IPS-18a (cell line): ENCODE measurements at regions not wholly inside any gene's neighbourhood (a gene's known extent, or its start where the extent isn't known, plus 50 kb on each side); places are given as distances from the start of the nearest gene placed in this dataset.
"Not testable (repeated sequence)": the region's sequence is repeated elsewhere in the genome, so short reads cannot be mapped to it uniquely, and the experiment has no call there.

Source experiments
- H3K27ac ChIP-seq: one replicate; pipeline ENCODE4 v1.5.1; 2013; ENCODE audit warnings: low read length
- H3K27me3 ChIP-seq: one replicate; pipeline ENCODE4 v1.6.1; 2013; ENCODE audit warnings: mild to moderate bottlenecking, low read length; ENCODE audit not compliant: control insufficient read depth, insufficient read depth
- H3K36me3 ChIP-seq: one replicate; pipeline ENCODE4 v1.6.1; 2013; ENCODE audit warnings: low read depth, low read length; ENCODE audit not compliant: control insufficient read depth
- H3K4me1 ChIP-seq: one replicate; pipeline ENCODE4 v1.6.1; 2013; ENCODE audit warnings: low read depth, low read length; ENCODE audit not compliant: control insufficient read depth
- H3K4me3 ChIP-seq: one replicate; pipeline ENCODE4 v1.5.1; 2013; ENCODE audit warnings: low read length
- H3K9ac ChIP-seq: one replicate; pipeline ENCODE4 v1.6.1; 2013; ENCODE audit warnings: mild to moderate bottlenecking, low read length, moderate library complexity
- H3K9me3 ChIP-seq: one replicate; pipeline ENCODE4 v1.6.1; 2013; ENCODE audit warnings: low read depth, low read length; ENCODE audit not compliant: control insufficient read depth

DNA sequence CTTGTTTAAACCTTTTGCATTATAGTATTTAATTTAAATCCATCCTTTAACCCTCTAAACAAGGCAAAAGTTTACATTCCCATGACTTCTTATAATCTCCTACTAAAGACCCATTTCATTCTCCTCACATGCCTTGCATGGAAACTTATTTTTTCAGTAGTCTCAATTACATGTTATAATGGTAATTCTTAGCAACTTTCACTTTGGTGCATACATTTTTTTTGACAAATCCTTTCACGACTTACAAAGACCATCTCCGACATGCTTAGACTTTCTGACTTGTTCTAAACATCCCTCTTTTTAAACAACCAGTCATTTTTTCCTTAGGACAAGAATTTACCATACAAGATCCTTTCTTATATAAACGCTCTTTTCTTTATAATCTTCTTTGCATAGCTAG lies 615.4 kb upstream of the GBE1 start:
- H3K4me3 ChIP-seq: no peak overlapping the region
- H3K9me3 ChIP-seq: peaks cover 40% of the 10 kb centered on the region
- H3K4me1 ChIP-seq: no peaks in the 10 kb centered on the region
- no peak overlapping the region for H3K27ac ChIP-seq
- no peaks in the 10 kb centered on the region for H3K36me3 ChIP-seq
- H3K27me3 ChIP-seq: no peaks in the 10 kb centered on the region
- no peak overlapping the region for H3K9ac ChIP-seq

- H3K36me3 ChIP-seq, H3K4me1 ChIP-seq, H3K27me3 ChIP-seq, H3K9ac ChIP-seq, H3K27ac ChIP-seq, H3K4me3 ChIP-seq: not testable (repeated sequence)
- H3K9me3 ChIP-seq: peaks cover 32% of the 10 kb centered on the region
Observed at GRCh38 chr3:82373833-82374232, 612.4 kb upstream of the GBE1 start.

GRCh38 chr3:82364827-82365226 lies 603.4 kb upstream of the GBE1 start:
- peaks cover 10% of the 10 kb centered on the region for H3K4me1 ChIP-seq
- no peak overlapping the region for H3K4me3 ChIP-seq
- no peaks in the 10 kb centered on the region for H3K9me3 ChIP-seq
- no peaks in the 10 kb centered on the region for H3K27me3 ChIP-seq
- H3K9ac ChIP-seq: no peak overlapping the region
- H3K36me3 ChIP-seq: no peaks in the 10 kb centered on the region
- no peak overlapping the region for H3K27ac ChIP-seq

GRCh38 chr3:82363131-82363530 lies 601.7 kb upstream of the GBE1 start:
- no peak overlapping the region for H3K9ac ChIP-seq

GRCh38 chr3:82355228-82355627 lies 593.8 kb upstream of the GBE1 start:
- Histone ChIP-seq H3K27me3 (no peaks in the 10 kb centered on the region), H3K27ac (no peak overlapping the region), H3K9ac (no peak overlapping the region), H3K36me3 (no peaks in the 10 kb centered on the region), H3K4me3 (no peak overlapping the region), H3K9me3 (no peaks in the 10 kb centered on the region), H3K4me1 (peaks cover 28% of the 10 kb centered on the region)

More at GRCh38 chr3:82363131-82363530, 601.7 kb upstream of the GBE1 start:
- no peaks in the 10 kb centered on the region for H3K27me3 ChIP-seq
- no peak overlapping the region for H3K27ac ChIP-seq
- no peak overlapping the region for H3K4me3 ChIP-seq
- H3K4me1 ChIP-seq: peaks cover 10% of the 10 kb centered on the region
- H3K36me3 ChIP-seq: no peaks in the 10 kb centered on the region
- no peaks in the 10 kb centered on the region for H3K9me3 ChIP-seq

GRCh38 chr3:82354228-82354627 lies 592.8 kb upstream of the GBE1 start:
- H3K27ac ChIP-seq: no peak overlapping the region
- H3K9me3 ChIP-seq: no peaks in the 10 kb centered on the region
- H3K4me3 ChIP-seq: no peak overlapping the region
- no peaks in the 10 kb centered on the region for H3K36me3 ChIP-seq
- no peak overlapping the region for H3K9ac ChIP-seq
- peaks cover 28% of the 10 kb centered on the region for H3K4me1 ChIP-seq
- H3K27me3 ChIP-seq: no peaks in the 10 kb centered on the region

GRCh38 chr3:82353306-82354171 lies 592.1 kb upstream of the GBE1 start:
- Histone ChIP-seq H3K9me3 (no peaks in the 10 kb centered on the region), H3K4me3 (no peak overlapping the region), H3K9ac (no peak overlapping the region), H3K27me3 (no peaks in the 10 kb centered on the region), H3K4me1 (peaks cover 28% of the 10 kb centered on the region), H3K27ac (no peak overlapping the region), H3K36me3 (no peaks in the 10 kb centered on the region)

- no peaks in the 10 kb centered on the region for H3K27me3 ChIP-seq
Observed at GRCh38 chr3:82347585-82347984, 586.1 kb upstream of the GBE1 start.

GRCh38 chr3:82342521-82342920 lies 581.1 kb upstream of the GBE1 start:
- no peaks in the 10 kb centered on the region for H3K4me1 ChIP-seq
- no peaks in the 10 kb centered on the region for H3K9me3 ChIP-seq
- H3K27me3 ChIP-seq: no peaks in the 10 kb centered on the region
- no peaks in the 10 kb centered on the region for H3K36me3 ChIP-seq
- no peak overlapping the region for H3K27ac ChIP-seq
- no peak overlapping the region for H3K4me3 ChIP-seq
- no peak overlapping the region for H3K9ac ChIP-seq

More at GRCh38 chr3:82347585-82347984, 586.1 kb upstream of the GBE1 start:
- Histone ChIP-seq H3K4me3 (no peak overlapping the region), H3K9ac (no peak overlapping the region), H3K27ac (no peak overlapping the region), H3K36me3 (no peaks in the 10 kb centered on the region), H3K9me3 (no peaks in the 10 kb centered on the region), H3K4me1 (no peaks in the 10 kb centered on the region)

DNA sequence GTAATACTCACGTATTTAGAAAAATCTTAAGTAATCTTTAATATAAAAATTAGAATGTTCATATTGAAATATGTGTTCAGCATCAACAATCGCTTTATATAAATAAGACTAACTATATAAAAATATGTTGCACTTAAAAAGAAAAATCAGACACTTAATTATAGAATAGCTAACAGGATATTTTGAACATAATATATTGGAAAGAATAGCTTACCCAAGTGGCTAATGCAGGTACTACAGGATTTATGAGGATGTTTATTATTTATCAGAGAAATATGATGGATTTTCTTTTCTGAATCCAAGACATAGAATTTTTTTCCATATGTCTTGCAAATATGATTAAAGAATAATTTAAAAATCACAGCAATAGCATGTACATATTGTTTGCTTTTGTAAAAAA lies 567.9 kb upstream of the GBE1 start:
- Histone ChIP-seq H3K9ac (no peak overlapping the region), H3K4me1 (no peaks in the 10 kb centered on the region), H3K36me3 (no peaks in the 10 kb centered on the region), H3K4me3 (no peak overlapping the region), H3K27me3 (no peaks in the 10 kb centered on the region), H3K9me3 (no peaks in the 10 kb centered on the region), H3K27ac (no peak overlapping the region)

DNA sequence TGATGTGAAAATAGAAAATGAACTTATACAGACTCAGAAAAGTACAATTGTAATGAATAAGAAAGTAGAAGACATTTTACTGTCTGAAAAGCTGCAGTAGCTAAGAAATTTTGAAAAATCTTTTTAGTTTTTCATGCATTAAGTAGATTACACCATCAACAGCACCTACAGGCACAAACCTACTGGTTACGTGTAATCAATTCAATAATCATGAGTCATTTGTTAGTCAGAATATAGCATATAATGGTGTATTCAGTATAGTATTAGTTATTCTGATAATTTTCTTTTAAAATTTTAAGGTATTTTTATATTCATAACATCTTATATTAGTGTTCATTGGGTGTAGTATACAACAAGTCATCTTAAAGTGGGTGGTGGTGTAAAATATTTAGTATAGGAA lies 550.5 kb upstream of the GBE1 start:
- Histone ChIP-seq H3K9ac (no peak overlapping the region), H3K36me3 (no peaks in the 10 kb centered on the region), H3K4me1 (no peaks in the 10 kb centered on the region), H3K9me3 (no peaks in the 10 kb centered on the region), H3K4me3 (no peak overlapping the region), H3K27me3 (no peaks in the 10 kb centered on the region), H3K27ac (no peak overlapping the region)

GRCh38 chr3:82308755-82309154 lies 547.3 kb upstream of the GBE1 start:
- no peak overlapping the region for H3K4me3 ChIP-seq
- no peaks in the 10 kb centered on the region for H3K9me3 ChIP-seq
- no peak overlapping the region for H3K27ac ChIP-seq
- no peaks in the 10 kb centered on the region for H3K27me3 ChIP-seq
- H3K9ac ChIP-seq: no peak overlapping the region
- H3K4me1 ChIP-seq: no peaks in the 10 kb centered on the region
- no peaks in the 10 kb centered on the region for H3K36me3 ChIP-seq
